Epithelial cell of esophagus (primary cell): ENCODE measurements at regions not wholly inside any gene's neighbourhood (a gene's known extent, or its start where the extent isn't known, plus 50 kb on each side); places are given as distances from the start of the nearest gene placed in this dataset.

Experiments
- DNase-seq: peaks from one replicate; pipeline ENCODE4 v3.0.0; 2010; ENCODE audit warnings: low read depth
- H3K4me3 ChIP-seq: 2 replicates; pipeline ENCODE4 v1.5.1; 2011; ENCODE audit warnings: mild to moderate bottlenecking, low read length, control low read depth
- TF ChIP-seq, protein P1 (sequence below): IDR thresholded peaks from 2 replicates; pipeline ENCODE4 v1.5.1; 2011; ENCODE audit warnings: low read depth, mild to moderate bottlenecking, low read length, control low read depth, inconsistent platforms; ENCODE audit not compliant: insufficient read depth; ENCODE audit errors: missing control alignments

DNA sequence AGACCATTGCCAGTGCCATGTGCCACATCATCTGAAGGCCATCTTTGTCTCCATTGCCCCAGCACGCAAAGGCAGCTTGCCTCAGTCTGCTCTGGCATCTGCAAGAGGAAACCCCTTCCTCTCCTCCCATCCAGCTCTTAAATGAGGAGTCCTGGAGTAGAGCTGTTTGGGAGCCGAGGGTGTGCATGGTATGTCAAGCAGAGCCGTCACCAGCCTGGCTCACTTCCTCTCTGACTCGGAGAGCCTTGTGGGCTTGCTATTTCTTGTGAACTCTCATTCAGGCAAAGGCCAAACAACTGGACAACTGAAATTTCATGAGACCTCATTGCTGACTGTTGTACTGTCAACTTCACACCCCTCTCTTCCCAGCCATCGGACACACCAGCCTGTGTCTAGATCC lies 143.9 kb downstream of the SIPA1L2 start:
- H3K4me3 ChIP-seq: no peak overlapping the region
- peak; percentile 36 for DNase-seq
- TF ChIP-seq, protein P1, sequence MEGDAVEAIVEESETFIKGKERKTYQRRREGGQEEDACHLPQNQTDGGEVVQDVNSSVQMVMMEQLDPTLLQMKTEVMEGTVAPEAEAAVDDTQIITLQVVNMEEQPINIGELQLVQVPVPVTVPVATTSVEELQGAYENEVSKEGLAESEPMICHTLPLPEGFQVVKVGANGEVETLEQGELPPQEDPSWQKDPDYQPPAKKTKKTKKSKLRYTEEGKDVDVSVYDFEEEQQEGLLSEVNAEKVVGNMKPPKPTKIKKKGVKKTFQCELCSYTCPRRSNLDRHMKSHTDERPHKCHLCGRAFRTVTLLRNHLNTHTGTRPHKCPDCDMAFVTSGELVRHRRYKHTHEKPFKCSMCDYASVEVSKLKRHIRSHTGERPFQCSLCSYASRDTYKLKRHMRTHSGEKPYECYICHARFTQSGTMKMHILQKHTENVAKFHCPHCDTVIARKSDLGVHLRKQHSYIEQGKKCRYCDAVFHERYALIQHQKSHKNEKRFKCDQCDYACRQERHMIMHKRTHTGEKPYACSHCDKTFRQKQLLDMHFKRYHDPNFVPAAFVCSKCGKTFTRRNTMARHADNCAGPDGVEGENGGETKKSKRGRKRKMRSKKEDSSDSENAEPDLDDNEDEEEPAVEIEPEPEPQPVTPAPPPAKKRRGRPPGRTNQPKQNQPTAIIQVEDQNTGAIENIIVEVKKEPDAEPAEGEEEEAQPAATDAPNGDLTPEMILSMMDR: no peak

DNA sequence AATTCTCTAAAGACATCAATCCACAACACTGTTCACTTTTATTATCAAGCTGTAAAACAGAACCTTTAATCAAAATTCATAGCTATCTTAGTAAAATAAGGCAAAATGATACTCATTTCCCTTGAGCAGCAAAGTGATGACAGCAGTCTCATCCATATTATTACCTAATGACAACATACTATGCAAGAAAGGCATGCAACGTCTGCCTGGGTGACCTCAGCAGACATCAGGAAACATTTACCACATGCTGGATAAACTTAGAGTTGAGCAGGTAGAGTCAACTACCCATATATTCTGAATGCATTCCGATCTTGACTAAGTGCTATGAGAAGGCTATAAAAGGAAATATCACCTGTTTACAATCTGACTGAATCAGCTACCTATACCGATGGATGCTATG lies 145.1 kb downstream of the SIPA1L2 start:
- DNase-seq: no peak
- TF ChIP-seq, protein P1: no peak
- H3K4me3 ChIP-seq: no peak overlapping the region

DNA sequence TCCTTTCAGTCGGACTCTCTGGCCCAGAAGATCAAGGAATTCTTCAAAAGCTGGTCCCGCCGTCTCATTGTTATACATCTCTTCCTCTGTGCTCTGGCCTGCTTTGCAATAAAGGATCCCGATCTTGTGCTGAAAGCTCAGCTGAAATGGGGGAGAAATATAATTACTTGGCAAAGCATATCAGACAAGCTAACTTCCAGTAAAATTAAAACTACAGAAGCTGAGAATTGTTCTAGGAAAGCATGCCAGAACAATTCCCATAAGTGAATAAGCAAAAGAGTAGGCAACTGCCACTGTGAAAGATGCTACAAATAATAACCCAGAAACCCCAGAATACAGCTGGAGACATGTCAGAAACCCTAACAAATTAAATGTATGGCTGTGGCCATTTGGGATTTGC lies 146.1 kb downstream of the SIPA1L2 start:
- TF ChIP-seq, protein P1: no peak

DNA sequence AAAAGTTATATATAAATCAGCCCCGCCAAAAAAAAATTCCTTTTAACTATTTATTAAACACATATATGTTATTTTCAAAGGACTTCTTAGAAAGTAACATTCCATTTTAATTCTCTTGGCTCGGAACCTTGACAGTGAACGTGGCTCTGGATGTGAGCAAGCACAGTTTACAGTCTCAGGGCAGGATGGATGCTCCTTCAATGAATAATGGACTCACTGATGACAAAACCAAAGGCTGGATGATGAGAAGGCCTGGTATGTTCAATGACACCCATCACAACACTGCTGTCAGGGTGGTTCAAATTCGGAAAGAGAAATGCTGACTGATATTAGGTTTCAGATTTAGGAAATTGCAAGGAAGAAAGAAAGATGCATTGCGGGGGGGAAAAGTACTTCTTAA lies 148.8 kb downstream of the SIPA1L2 start:
- TF ChIP-seq, protein P1: no peak
- no peak for DNase-seq
- no peak overlapping the region for H3K4me3 ChIP-seq

More for the DNA sequence above, 146.1 kb downstream of the SIPA1L2 start:
- no peak for DNase-seq
- no peak overlapping the region for H3K4me3 ChIP-seq

DNA sequence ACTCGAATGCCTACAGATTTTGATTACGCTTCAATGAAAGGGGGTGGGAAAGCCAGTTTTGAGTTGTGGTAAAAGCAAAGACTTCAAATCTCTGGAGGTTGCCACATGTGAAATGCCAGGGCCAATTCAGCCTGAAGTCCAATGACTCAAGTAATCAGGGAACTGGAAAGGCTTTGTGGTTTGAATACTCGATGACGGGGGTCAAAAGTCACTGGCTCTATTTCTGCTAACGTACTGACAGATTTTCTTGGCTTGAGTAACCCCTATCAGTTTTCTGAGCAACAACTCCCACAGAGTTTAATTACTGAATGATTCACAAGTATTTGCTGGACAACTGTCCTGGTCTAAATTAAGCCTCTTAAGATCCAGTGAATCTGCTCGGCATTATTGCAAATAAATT lies 152.2 kb downstream of the SIPA1L2 start:
- no peak overlapping the region for H3K4me3 ChIP-seq
- peak; percentile 88 for DNase-seq
- TF ChIP-seq, protein P1: no peak

DNA sequence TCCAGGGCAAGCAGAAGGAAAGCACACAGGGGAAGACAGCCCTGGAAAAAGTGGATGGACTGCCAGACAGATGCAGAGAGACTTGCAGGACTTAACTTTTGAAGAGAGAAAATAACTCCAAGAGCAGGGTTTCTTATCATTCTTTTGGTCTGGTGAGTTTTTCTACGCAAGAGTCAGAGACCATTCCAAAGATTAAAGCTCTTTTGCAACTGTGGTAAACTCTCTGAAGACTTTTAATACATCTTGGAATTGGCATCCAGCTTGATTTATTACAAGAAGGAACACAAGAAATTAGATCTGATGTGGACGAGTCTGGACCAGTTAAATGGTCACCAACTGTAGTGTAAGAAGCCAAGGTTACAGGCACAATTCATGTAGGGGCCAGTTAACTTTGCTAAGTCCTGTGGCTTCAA lies 153.4 kb downstream of the SIPA1L2 start:
- no peak overlapping the region for H3K4me3 ChIP-seq
- TF ChIP-seq, protein P1: no peak
- DNase-seq: no peak

DNA sequence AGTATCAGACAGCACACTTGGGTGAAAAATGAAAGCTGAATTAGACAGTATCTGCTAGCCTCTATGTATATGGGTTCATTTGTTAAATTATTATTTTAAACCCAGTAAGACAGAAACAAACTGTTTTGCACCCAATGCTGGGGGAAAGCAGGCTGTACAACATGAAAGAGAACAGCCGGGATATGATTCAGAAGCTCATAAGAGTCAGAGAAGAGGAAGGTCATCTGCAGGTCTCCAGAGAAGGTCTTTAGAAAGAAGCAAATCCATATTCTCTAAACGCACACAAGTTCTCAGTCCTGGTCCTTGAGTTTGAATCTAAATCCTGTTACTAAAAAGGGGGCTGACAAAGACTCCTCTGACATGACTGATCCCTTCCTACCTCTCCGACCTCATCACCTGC lies 155.1 kb downstream of the SIPA1L2 start:
- TF ChIP-seq, protein P1: no peak
- no peak for DNase-seq
- H3K4me3 ChIP-seq: no peak overlapping the region
